ENCODE measurements at regions not wholly inside any gene's neighbourhood (a gene's known extent, or its start where the extent isn't known, plus 50 kb on each side); places are given as distances from the start of the nearest gene placed in this dataset.
"Not testable (repeated sequence)": the region's sequence is repeated elsewhere in the genome, so short reads cannot be mapped to it uniquely, and the experiment has no call there.

DNA sequence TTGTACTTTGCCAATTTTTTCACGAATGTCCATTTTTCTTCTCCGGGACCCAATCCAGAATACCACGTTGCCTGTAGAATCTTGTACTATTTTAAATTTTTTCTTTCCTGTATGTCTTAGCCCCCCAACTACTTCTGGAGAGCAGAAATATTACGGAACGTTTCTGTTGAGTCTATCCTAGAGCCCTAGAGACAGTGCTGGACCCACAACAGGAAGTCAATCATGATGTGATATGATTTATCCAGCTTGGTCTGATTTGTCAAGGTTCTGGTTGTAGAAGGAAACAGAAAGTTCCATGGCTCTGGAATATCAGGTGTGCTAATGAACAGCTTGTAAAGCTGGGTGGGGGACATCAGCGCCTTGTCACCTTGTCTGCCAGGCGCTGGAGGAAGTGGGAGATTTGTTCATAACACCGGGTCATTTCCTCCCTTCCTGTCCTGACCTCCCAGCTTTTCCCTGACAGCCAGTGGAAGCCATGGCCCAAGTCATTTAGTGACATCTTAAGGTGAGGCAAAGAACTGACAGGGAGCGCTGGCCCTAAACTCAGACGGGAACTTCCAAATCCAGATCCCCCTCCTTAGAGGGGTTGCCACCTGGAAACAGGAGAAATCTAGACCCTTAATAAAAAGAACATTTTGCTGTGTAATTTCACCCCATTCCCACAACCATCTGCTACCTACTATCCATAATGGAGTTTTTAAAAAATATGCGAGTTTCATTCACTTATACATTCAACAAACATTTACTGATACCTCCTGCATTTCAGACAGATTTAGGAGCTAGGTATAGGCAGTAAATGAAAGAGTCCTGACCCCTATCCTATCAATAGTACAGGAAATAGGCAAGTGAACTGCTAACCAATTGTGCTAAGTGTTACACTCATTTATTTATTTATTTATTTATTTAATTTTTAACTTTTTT lies 130.5 kb downstream of the ZFP64 start:
- ChIA-PET POLR2A (no interaction called here), CTCF (ENCODE audit: unreplicated experiment) (no interaction called here)
- H4K20me1 ChIP-seq (ENCODE audit: insufficient read depth, low read length), result no peaks in the 10 kb centered on the region
- H3K36me3 ChIP-seq (ENCODE audit: insufficient read depth, low read length), result no peaks in the 10 kb centered on the region
- intact Hi-C loops (cut with micrococcal nuclease; ENCODE audit: unreplicated experiment), result no loop called here
- H3K9me2 ChIP-seq (ENCODE audit: insufficient read depth, low read length), result no peaks in the 10 kb centered on the region
- no peaks in the 10 kb centered on the region for H3K79me2 ChIP-seq (ENCODE audit: insufficient read depth, low read depth, low read length)
- no peak for TF ChIP-seq EZH2phosphoT487 (IDR thresholded peaks at IDR 0.05; ENCODE audit: borderline replicate concordance, low read depth, low read length)
- TF ChIP-seq, protein P1, sequence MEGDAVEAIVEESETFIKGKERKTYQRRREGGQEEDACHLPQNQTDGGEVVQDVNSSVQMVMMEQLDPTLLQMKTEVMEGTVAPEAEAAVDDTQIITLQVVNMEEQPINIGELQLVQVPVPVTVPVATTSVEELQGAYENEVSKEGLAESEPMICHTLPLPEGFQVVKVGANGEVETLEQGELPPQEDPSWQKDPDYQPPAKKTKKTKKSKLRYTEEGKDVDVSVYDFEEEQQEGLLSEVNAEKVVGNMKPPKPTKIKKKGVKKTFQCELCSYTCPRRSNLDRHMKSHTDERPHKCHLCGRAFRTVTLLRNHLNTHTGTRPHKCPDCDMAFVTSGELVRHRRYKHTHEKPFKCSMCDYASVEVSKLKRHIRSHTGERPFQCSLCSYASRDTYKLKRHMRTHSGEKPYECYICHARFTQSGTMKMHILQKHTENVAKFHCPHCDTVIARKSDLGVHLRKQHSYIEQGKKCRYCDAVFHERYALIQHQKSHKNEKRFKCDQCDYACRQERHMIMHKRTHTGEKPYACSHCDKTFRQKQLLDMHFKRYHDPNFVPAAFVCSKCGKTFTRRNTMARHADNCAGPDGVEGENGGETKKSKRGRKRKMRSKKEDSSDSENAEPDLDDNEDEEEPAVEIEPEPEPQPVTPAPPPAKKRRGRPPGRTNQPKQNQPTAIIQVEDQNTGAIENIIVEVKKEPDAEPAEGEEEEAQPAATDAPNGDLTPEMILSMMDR (conservative IDR thresholded peaks at IDR 0.05; ENCODE audit: low read length), result no peak
- H3K4me1 ChIP-seq (ENCODE audit: insufficient read depth, low read length, poor library complexity, severe bottlenecking), result no peaks in the 10 kb centered on the region
- H3K4me2 ChIP-seq (ENCODE audit: low read length), result no peak overlapping the region
- no peak overlapping the region for H3K4me3 ChIP-seq (ENCODE audit: low read depth, low read length, poor library complexity, severe bottlenecking)
- H3K9me3 ChIP-seq (ENCODE audit: low read length), result no peaks in the 10 kb centered on the region
- DNase-seq (ENCODE audit: low spot score), result no peak
- H3K27ac ChIP-seq (ENCODE audit: low read depth, low read length, poor library complexity, severe bottlenecking), result no peak overlapping the region
- no peak overlapping the region for H2AFZ ChIP-seq (ENCODE audit: low read length)
- BruUV-seq (replicated peaks), result no TSS peak

DNA sequence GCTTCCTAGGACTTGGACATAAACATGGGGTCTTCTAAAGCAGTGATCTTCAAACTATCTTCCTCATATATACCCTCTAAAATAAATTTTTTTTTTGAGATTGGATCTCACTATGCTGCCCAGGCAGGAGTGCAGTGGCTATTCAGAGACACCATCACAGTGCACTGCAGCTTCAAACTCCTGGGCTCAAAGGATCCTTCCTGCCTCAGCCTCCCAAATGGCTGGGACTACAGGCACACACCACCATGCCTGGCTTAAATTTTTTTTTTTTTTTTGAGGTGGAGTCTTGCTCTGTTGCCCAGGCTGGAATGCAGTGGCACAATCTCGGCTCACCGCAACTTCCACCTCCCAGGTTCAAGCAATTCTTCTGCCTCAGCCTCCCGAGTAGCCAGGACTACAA lies 134.4 kb downstream of the ZFP64 start:
- BruUV-seq (replicated peaks); H3K9me3 ChIP-seq (ENCODE audit: low read length); H3K9me2 ChIP-seq (ENCODE audit: insufficient read depth, low read length); H3K4me1 ChIP-seq (ENCODE audit: insufficient read depth, low read length, poor library complexity, severe bottlenecking); DNase-seq (ENCODE audit: low spot score); H3K27ac ChIP-seq (ENCODE audit: low read depth, low read length, poor library complexity, severe bottlenecking); H4K20me1 ChIP-seq (ENCODE audit: insufficient read depth, low read length); H3K4me3 ChIP-seq (ENCODE audit: low read depth, low read length, poor library complexity, severe bottlenecking); intact Hi-C loops (cut with micrococcal nuclease; ENCODE audit: unreplicated experiment); CTCF ChIA-PET (ENCODE audit: unreplicated experiment); H2AFZ ChIP-seq (ENCODE audit: low read length); H3K36me3 ChIP-seq (ENCODE audit: insufficient read depth, low read length); H3K79me2 ChIP-seq (ENCODE audit: insufficient read depth, low read depth, low read length); H3K4me2 ChIP-seq (ENCODE audit: low read length): not testable (repeated sequence)
- POLR2A ChIA-PET, result interaction anchor here (0.7 kb wide), 1 partner anchor 95 kb away, joined by 3 read pairs; no protein-coding TSS in a partner anchor

DNA sequence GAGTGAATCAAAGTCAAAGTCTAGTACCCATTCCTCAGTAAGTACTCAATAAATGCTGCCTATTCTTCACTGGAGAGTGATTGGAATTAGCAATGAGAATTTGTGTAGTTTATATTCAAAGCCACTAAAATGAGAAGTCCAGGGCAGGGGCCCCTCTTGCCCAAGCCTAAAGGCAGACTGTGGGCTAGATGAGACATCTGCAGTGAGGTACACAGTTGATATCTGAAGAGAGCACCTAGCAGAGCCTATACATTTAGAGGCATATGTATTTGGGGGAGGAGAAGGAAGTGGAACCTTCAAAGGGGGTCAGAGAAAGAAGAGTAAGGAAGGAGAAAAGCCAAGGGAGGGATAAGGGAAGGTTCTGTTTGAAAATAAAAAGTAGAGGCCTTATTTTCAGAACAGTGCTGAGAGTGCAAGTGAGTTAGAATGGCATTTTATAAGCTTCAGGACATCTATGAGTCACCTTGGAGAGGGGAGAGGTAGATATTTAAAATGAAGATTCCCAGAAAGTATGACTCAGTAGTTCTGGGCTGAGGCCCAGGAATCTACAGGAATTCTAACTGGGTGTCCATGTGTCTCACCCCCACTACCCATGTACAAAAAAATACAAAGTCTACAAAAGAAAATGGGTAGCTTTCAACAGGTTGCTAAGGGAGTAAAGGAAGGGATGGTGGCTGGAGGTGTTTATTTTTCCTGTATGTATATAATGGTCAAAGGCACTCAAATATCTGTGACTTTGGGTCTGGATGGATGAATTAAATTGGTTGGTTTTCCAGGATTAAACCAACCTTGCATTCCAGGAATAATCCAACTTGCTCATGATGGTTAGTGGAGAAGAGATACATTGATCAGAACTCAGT lies 135.1 kb downstream of the ZFP64 start:
- H3K27ac ChIP-seq (ENCODE audit: low read depth, low read length, poor library complexity, severe bottlenecking), result no peak overlapping the region
- ChIA-PET POLR2A (interaction anchor here (0.7 kb wide), 1 partner anchor 94 kb away, joined by 3 read pairs; no protein-coding TSS in a partner anchor), CTCF (ENCODE audit: unreplicated experiment) (no interaction called here)
- DNase-seq (ENCODE audit: low spot score), result no peak
- no peak overlapping the region for H3K4me2 ChIP-seq (ENCODE audit: low read length)
- intact Hi-C loops (cut with micrococcal nuclease; ENCODE audit: unreplicated experiment), result no loop called here
- no peaks in the 10 kb centered on the region for H3K79me2 ChIP-seq (ENCODE audit: insufficient read depth, low read depth, low read length)
- H4K20me1 ChIP-seq (ENCODE audit: insufficient read depth, low read length), result no peaks in the 10 kb centered on the region
- H3K4me3 ChIP-seq (ENCODE audit: low read depth, low read length, poor library complexity, severe bottlenecking), result no peak overlapping the region
- H3K4me1 ChIP-seq (ENCODE audit: insufficient read depth, low read length, poor library complexity, severe bottlenecking), result no peaks in the 10 kb centered on the region
- no TSS peak for BruUV-seq (replicated peaks)
- no peaks in the 10 kb centered on the region for H3K36me3 ChIP-seq (ENCODE audit: insufficient read depth, low read length)
- no peaks in the 10 kb centered on the region for H3K9me3 ChIP-seq (ENCODE audit: low read length)
- H2AFZ ChIP-seq (ENCODE audit: low read length), result no peak overlapping the region
- no peaks in the 10 kb centered on the region for H3K9me2 ChIP-seq (ENCODE audit: insufficient read depth, low read length)
- no peak for TF ChIP-seq EZH2phosphoT487 (IDR thresholded peaks at IDR 0.05; ENCODE audit: borderline replicate concordance, low read depth, low read length)
- TF ChIP-seq, protein P1 (conservative IDR thresholded peaks at IDR 0.05; ENCODE audit: low read length), result no peak
